ENCODE measurements at regions not wholly inside any gene's neighbourhood (a gene's known extent, or its start where the extent isn't known, plus 50 kb on each side); places are given as distances from the start of the nearest gene placed in this dataset.

- no peaks in the 10 kb centered on the region for H3K27me3 ChIP-seq (replicated peaks in 2 of 5; ENCODE audit: control insufficient read depth in 4 of 5, insufficient read depth in 5 of 5, low read length in 4 of 5)
- 98% methylated on average over 6 of the region's 7 CpGs for WGBS (ENCODE audit: insufficient coverage)
- CTCF ChIA-PET = interaction anchor here (1.4 kb wide), 1 partner anchor 11 kb away, joined by 3 read pairs; no protein-coding TSS in a partner anchor
These were observed 243.0 kb downstream of the CD83 start for GRCh38 chr6:14360565-14360964.

GRCh38 chr6:14361297-14361696 is 243.7 kb downstream of the CD83 start:
- DNase-seq = no peak
- no peaks in the 10 kb centered on the region for H3K27me3 ChIP-seq (replicated peaks in 2 of 5; ENCODE audit: control insufficient read depth in 4 of 5, insufficient read depth in 5 of 5, low read length in 4 of 5)
- no peaks in the 10 kb centered on the region for H3K36me3 ChIP-seq (ENCODE audit: control insufficient read depth in 4 of 4, insufficient read depth in 4 of 4, low read length in 3 of 4)
- ChIA-PET POLR2A (no interaction called here), CTCF (interaction anchor here (1.4 kb wide), 1 partner anchor 12 kb away, joined by 3 read pairs; no protein-coding TSS in a partner anchor)
- H3K4me3 ChIP-seq (ENCODE audit: control insufficient read depth in 1 of 7, extremely low read depth in 1 of 7, insufficient read depth in 4 of 7, low read depth in 2 of 7, low read length in 6 of 7) = no peak overlapping the region
- H3K9me3 ChIP-seq (ENCODE audit: control extremely low read depth in 1 of 5, control insufficient read depth in 4 of 5, insufficient read depth in 2 of 5, low read depth in 1 of 5, low read length in 4 of 5) = no peaks in the 10 kb centered on the region
- 100% methylated on average over 1 of the region's 2 CpGs for WGBS (ENCODE audit: insufficient coverage)
- no peaks in the 10 kb centered on the region for H3K4me1 ChIP-seq (ENCODE audit: control extremely low read depth in 1 of 4, control insufficient read depth in 4 of 4, insufficient read depth in 4 of 4, low read length in 3 of 4)
- no peak overlapping the region for H3K27ac ChIP-seq (ENCODE audit: insufficient read depth in 1 of 2, low read depth in 1 of 2, low read length in 2 of 2, poor library complexity in 1 of 2, severe bottlenecking in 2 of 2)

More at GRCh38 chr6:14360565-14360964, 243.0 kb downstream of the CD83 start:
- DNase-seq = no peak
- H3K27ac ChIP-seq (ENCODE audit: insufficient read depth in 1 of 2, low read depth in 1 of 2, low read length in 2 of 2, poor library complexity in 1 of 2, severe bottlenecking in 2 of 2) = no peak overlapping the region
- H3K36me3 ChIP-seq (ENCODE audit: control insufficient read depth in 4 of 4, insufficient read depth in 4 of 4, low read length in 3 of 4) = no peaks in the 10 kb centered on the region
- H3K9me3 ChIP-seq (ENCODE audit: control extremely low read depth in 1 of 5, control insufficient read depth in 4 of 5, insufficient read depth in 2 of 5, low read depth in 1 of 5, low read length in 4 of 5) = no peaks in the 10 kb centered on the region
- H3K4me3 ChIP-seq (ENCODE audit: control insufficient read depth in 1 of 7, extremely low read depth in 1 of 7, insufficient read depth in 4 of 7, low read depth in 2 of 7, low read length in 6 of 7) = no peak overlapping the region
- no peaks in the 10 kb centered on the region for H3K4me1 ChIP-seq (ENCODE audit: control extremely low read depth in 1 of 4, control insufficient read depth in 4 of 4, insufficient read depth in 4 of 4, low read length in 3 of 4)
- POLR2A ChIA-PET = no interaction called here

DNA sequence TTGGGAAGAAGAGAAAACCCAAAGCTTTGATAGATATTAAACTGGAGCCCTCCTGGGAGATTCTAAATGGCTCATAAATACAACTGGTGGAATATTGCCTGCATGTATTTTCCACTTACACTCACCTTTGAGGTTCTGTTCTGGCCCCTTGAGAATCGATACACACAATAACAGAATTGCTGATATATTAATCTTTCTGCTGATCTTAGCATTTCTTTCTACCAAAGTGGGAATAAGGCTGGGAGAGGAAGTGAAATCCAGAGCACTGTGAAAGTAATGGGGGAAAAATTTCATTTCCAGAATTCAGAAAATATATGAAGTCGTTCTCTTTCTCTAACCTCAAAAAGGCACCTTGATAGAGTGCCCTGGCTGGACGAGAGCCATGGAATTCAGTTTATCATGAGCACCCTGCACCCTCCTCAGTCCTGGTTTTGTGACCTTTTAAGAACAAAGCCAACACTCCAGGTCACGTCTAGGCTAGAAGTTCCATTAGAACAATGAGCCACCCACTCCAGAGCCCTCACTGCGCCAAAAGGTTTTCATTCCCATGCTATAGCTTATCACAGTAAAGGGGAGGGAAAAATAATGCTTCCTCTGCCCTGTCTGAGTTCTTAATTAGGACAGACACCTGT is 244.5 kb downstream of the CD83 start:
- Histone ChIP-seq H3K27ac (ENCODE audit: insufficient read depth in 1 of 2, low read depth in 1 of 2, low read length in 2 of 2, poor library complexity in 1 of 2, severe bottlenecking in 2 of 2) (no peak overlapping the region), H3K9me3 (ENCODE audit: control extremely low read depth in 1 of 5, control insufficient read depth in 4 of 5, insufficient read depth in 2 of 5, low read depth in 1 of 5, low read length in 4 of 5) (no peaks in the 10 kb centered on the region), H3K27me3 (replicated peaks in 2 of 5; ENCODE audit: control insufficient read depth in 4 of 5, insufficient read depth in 5 of 5, low read length in 4 of 5) (no peaks in the 10 kb centered on the region), H3K4me1 (ENCODE audit: control extremely low read depth in 1 of 4, control insufficient read depth in 4 of 4, insufficient read depth in 4 of 4, low read length in 3 of 4) (no peaks in the 10 kb centered on the region), H3K4me3 (ENCODE audit: control insufficient read depth in 1 of 7, extremely low read depth in 1 of 7, insufficient read depth in 4 of 7, low read depth in 2 of 7, low read length in 6 of 7) (no peak overlapping the region), H3K36me3 (ENCODE audit: control insufficient read depth in 4 of 4, insufficient read depth in 4 of 4, low read length in 3 of 4) (no peaks in the 10 kb centered on the region)
- WGBS (ENCODE audit: insufficient coverage) = 94% methylated on average over 3 of the region's 5 CpGs
- no peak for DNase-seq
- ChIA-PET CTCF (interaction anchor here (1.4 kb wide), 1 partner anchor 13 kb away, joined by 3 read pairs; no protein-coding TSS in a partner anchor), POLR2A (no interaction called here)

DNA sequence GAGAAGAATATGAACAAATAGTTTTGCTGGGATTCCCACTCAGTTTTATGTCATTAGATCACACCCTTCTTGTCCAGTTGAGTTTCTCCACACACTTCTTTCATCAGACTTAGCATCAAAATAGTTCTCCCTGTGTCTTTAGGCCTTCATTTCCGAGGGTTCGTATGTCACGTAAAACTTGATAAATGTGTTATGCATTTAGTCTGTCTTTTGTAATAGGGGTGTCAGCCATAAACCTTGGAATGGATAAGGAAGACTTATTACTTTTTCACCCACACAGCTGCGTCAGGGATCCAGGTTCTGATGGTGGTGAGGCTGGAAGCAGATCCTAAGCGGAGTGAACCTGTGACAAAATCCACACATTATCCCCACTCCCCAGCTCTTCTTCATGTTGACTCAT is 246.8 kb downstream of the CD83 start:
- 100% methylated on average over 2 of the region's 5 CpGs for WGBS (ENCODE audit: insufficient coverage)
- Histone ChIP-seq H3K27me3 (replicated peaks in 2 of 5; ENCODE audit: control insufficient read depth in 4 of 5, insufficient read depth in 5 of 5, low read length in 4 of 5) (no peaks in the 10 kb centered on the region), H3K36me3 (ENCODE audit: control insufficient read depth in 4 of 4, insufficient read depth in 4 of 4, low read length in 3 of 4) (no peaks in the 10 kb centered on the region), H3K4me3 (ENCODE audit: control insufficient read depth in 1 of 7, extremely low read depth in 1 of 7, insufficient read depth in 4 of 7, low read depth in 2 of 7, low read length in 6 of 7) (no peak overlapping the region), H3K4me1 (ENCODE audit: control extremely low read depth in 1 of 4, control insufficient read depth in 4 of 4, insufficient read depth in 4 of 4, low read length in 3 of 4) (no peaks in the 10 kb centered on the region), H3K27ac (ENCODE audit: insufficient read depth in 1 of 2, low read depth in 1 of 2, low read length in 2 of 2, poor library complexity in 1 of 2, severe bottlenecking in 2 of 2) (no peak overlapping the region), H3K9me3 (ENCODE audit: control extremely low read depth in 1 of 5, control insufficient read depth in 4 of 5, insufficient read depth in 2 of 5, low read depth in 1 of 5, low read length in 4 of 5) (no peaks in the 10 kb centered on the region)
- DNase-seq = no peak
- POLR2A ChIA-PET = no interaction called here
- CTCF ChIA-PET = no interaction called here

GRCh38 chr6:14365393-14365792 is 247.8 kb downstream of the CD83 start:
- Histone ChIP-seq H3K4me3 (ENCODE audit: control insufficient read depth in 1 of 7, extremely low read depth in 1 of 7, insufficient read depth in 4 of 7, low read depth in 2 of 7, low read length in 6 of 7) (no peak overlapping the region), H3K36me3 (ENCODE audit: control insufficient read depth in 4 of 4, insufficient read depth in 4 of 4, low read length in 3 of 4) (no peaks in the 10 kb centered on the region), H3K9me3 (ENCODE audit: control extremely low read depth in 1 of 5, control insufficient read depth in 4 of 5, insufficient read depth in 2 of 5, low read depth in 1 of 5, low read length in 4 of 5) (no peaks in the 10 kb centered on the region), H3K4me1 (ENCODE audit: control extremely low read depth in 1 of 4, control insufficient read depth in 4 of 4, insufficient read depth in 4 of 4, low read length in 3 of 4) (no peaks in the 10 kb centered on the region), H3K27me3 (replicated peaks in 2 of 5; ENCODE audit: control insufficient read depth in 4 of 5, insufficient read depth in 5 of 5, low read length in 4 of 5) (no peaks in the 10 kb centered on the region), H3K27ac (ENCODE audit: insufficient read depth in 1 of 2, low read depth in 1 of 2, low read length in 2 of 2, poor library complexity in 1 of 2, severe bottlenecking in 2 of 2) (no peak overlapping the region)
- 86% methylated on average over 1 of the region's 1 CpG for WGBS (ENCODE audit: insufficient coverage)
- ChIA-PET CTCF (no interaction called here), POLR2A (interaction anchor here (0.6 kb wide), 1 partner anchor 13 kb away, joined by 4 read pairs; no protein-coding TSS in a partner anchor)
- DNase-seq = no peak

DNA sequence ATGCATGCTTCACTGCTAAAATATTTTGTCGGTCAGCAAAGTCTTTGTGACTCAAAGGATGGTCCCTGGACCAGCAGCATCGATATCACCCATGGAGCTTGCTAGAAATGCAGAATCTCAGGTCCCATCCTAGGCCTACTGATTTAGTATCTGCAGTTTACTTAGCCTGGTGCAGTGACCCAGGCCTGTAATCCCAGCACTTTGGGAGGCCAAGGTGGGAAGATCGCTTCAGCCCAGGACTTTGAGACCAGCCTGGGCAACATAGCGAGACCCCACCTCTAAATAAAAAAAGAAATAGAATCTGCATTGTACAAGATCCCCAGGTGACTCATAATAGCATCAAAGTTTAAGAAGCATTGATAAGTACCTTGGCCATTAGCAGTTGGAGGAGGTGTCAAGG is 248.7 kb downstream of the CD83 start:
- no peaks in the 10 kb centered on the region for H3K27me3 ChIP-seq (replicated peaks in 2 of 5; ENCODE audit: control insufficient read depth in 4 of 5, insufficient read depth in 5 of 5, low read length in 4 of 5)
- CTCF ChIA-PET = no interaction called here
- POLR2A ChIA-PET = no interaction called here
- H3K4me3 ChIP-seq (ENCODE audit: control insufficient read depth in 1 of 7, extremely low read depth in 1 of 7, insufficient read depth in 4 of 7, low read depth in 2 of 7, low read length in 6 of 7) = no peak overlapping the region
- H3K27ac ChIP-seq (ENCODE audit: insufficient read depth in 1 of 2, low read depth in 1 of 2, low read length in 2 of 2, poor library complexity in 1 of 2, severe bottlenecking in 2 of 2) = no peak overlapping the region
- H3K36me3 ChIP-seq (ENCODE audit: control insufficient read depth in 4 of 4, insufficient read depth in 4 of 4, low read length in 3 of 4) = no peaks in the 10 kb centered on the region
- no peaks in the 10 kb centered on the region for H3K9me3 ChIP-seq (ENCODE audit: control extremely low read depth in 1 of 5, control insufficient read depth in 4 of 5, insufficient read depth in 2 of 5, low read depth in 1 of 5, low read length in 4 of 5)
- 92% methylated on average over 4 of the region's 4 CpGs for WGBS (ENCODE audit: insufficient coverage)
- no peak for DNase-seq
- H3K4me1 ChIP-seq (ENCODE audit: control extremely low read depth in 1 of 4, control insufficient read depth in 4 of 4, insufficient read depth in 4 of 4, low read length in 3 of 4) = peaks cover 0 to under 1% (median 0%) of the 10 kb centered on the region in 4 experiments

- Histone ChIP-seq H3K9me3 (ENCODE audit: control extremely low read depth in 1 of 5, control insufficient read depth in 4 of 5, insufficient read depth in 2 of 5, low read depth in 1 of 5, low read length in 4 of 5) (no peaks in the 10 kb centered on the region), H3K27me3 (replicated peaks in 2 of 5; ENCODE audit: control insufficient read depth in 4 of 5, insufficient read depth in 5 of 5, low read length in 4 of 5) (no peaks in the 10 kb centered on the region), H3K4me3 (ENCODE audit: control insufficient read depth in 1 of 7, extremely low read depth in 1 of 7, insufficient read depth in 4 of 7, low read depth in 2 of 7, low read length in 6 of 7) (no peak overlapping the region), H3K27ac (ENCODE audit: insufficient read depth in 1 of 2, low read depth in 1 of 2, low read length in 2 of 2, poor library complexity in 1 of 2, severe bottlenecking in 2 of 2) (no peak overlapping the region), H3K4me1 (ENCODE audit: control extremely low read depth in 1 of 4, control insufficient read depth in 4 of 4, insufficient read depth in 4 of 4, low read length in 3 of 4) (peaks cover 0 to 6% (median 1%) of the 10 kb centered on the region in 4 experiments), H3K36me3 (ENCODE audit: control insufficient read depth in 4 of 4, insufficient read depth in 4 of 4, low read length in 3 of 4) (no peaks in the 10 kb centered on the region)
- POLR2A ChIA-PET = no interaction called here
- WGBS (ENCODE audit: insufficient coverage) = 100% methylated on average over 1 of the region's 4 CpGs
- DNase-seq = no peak
- CTCF ChIA-PET = no interaction called here
These were observed 249.3 kb downstream of the CD83 start for GRCh38 chr6:14366872-14367271.

Measured in common myeloid progenitor, CD34-positive (primary cell).